ENCODE measurements at regions not wholly inside any gene's neighbourhood (a gene's known extent, or its start where the extent isn't known, plus 50 kb on each side); places are given as distances from the start of the nearest gene placed in this dataset.
A peak's percentile ranks its signal among the peaks of the same experiment; 100 is the strongest.
"Not testable (repeated sequence)": the region's sequence is repeated elsewhere in the genome, so short reads cannot be mapped to it uniquely, and the experiment has no call there.

DNA sequence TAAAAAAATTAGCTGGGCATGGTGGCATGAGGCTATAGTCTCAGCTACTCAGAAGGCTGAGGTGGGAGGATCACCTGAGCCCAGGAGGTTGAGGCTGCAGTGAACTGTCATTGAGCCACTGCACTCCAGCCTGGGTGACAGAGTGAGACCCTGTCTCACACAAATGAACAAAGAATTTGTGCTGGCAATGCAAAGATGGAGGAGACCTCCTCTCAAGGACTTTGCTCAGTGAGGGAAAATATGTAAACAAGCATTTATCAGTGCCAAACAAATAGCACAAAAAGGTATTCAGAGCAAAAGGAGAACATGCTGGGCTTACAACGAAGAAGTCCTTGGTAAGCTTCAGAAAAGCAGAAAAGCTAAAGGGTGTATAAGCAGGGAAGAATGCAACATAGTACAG, 113.1 kb upstream of the UMPS start:
- DNase-seq = no peak

- DNase-seq = no peak
Measured at GRCh38 chr3:124619887-124620599, 110.2 kb upstream of the UMPS start.

GRCh38 chr3:124620600-124621063, 109.6 kb upstream of the UMPS start:
- peak; percentile 59 for DNase-seq

DNA sequence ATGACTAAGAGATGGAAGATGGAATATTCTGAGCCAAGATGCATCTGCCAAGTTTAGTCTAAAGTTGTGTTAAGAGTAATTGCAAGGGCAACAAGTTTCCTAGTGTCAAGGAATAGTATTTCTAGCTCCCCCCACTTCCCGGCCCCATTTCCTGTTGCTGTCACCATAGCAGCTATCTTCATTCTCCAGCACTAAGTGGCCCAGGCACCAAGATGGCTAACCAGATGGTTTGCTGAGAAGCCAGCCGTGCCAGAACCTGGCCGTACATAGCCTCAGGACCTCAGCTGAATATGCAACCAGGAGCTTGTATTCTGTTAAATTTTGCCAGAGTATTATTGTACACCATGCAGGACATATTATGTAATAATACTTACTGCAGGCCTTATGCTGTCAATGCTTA, 108.8 kb upstream of the UMPS start:
- no peak for DNase-seq

- no peak for DNase-seq
Measured at GRCh38 chr3:124625074-124625473, 105.2 kb upstream of the UMPS start.

DNA sequence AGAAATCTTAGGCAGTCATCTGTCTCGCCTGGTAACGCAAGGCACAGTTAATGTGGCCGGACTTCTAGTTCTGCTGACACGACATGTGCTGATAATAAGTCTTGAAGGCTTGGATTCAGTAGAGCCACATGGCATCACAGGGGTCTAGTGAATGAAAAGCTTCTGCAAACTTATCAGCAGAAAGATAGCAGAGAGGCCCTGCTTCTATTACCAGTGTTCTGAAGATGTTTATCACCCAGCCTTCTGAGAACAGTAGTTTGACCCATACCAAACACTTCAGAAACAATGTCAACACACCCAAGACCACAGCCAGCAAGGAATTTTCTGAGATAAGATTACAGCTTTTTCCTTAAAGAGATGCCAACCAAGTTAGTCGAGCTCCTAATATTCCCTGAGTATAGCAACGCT, 102.7 kb upstream of the UMPS start:
- DNase-seq = no peak

- DNase-seq = no peak
Measured at GRCh38 chr3:124628863-124629262, 101.4 kb upstream of the UMPS start.

DNA sequence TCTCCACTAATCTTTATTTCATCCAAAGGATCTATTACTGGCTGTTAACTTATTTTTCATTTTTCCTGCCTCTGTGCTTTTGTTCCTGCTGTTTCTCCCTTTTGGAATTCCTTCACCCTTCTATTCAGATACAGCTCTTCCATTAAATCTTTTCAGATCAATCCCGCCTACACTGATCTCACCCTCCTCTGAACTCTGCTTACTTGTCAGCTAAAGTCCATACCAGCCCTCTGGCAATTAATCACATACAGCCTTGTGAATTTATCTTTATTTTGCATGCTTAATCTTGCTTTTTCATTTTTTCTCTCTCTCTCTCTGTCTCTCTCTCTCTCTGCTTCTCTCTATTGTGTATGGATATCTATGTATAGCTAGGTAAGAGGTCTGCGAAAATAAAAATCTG, 100.8 kb upstream of the UMPS start:
- DNase-seq = no peak

- no peak for DNase-seq
Measured at GRCh38 chr3:124630960-124631359, 99.3 kb upstream of the UMPS start.

DNA sequence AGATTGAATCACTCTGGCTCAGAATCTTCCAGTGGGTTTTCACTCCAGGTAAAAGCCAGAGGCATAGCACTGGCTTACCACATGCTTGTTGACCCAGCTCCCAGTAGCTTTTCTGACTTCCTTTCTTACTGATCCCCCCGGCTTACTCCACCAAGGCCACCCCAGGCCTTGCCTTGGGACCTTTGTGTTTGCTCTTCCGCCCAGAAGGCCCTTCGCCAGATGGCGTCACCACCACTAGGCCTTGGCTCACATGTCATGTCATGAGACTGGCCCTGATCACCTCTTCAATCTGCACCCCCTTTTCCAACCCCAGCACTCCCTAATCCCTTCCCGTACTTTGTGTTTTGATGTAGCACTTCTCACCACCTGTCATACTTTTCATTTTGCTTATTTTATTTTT, 98.5 kb upstream of the UMPS start:
- no peak for DNase-seq

DNA sequence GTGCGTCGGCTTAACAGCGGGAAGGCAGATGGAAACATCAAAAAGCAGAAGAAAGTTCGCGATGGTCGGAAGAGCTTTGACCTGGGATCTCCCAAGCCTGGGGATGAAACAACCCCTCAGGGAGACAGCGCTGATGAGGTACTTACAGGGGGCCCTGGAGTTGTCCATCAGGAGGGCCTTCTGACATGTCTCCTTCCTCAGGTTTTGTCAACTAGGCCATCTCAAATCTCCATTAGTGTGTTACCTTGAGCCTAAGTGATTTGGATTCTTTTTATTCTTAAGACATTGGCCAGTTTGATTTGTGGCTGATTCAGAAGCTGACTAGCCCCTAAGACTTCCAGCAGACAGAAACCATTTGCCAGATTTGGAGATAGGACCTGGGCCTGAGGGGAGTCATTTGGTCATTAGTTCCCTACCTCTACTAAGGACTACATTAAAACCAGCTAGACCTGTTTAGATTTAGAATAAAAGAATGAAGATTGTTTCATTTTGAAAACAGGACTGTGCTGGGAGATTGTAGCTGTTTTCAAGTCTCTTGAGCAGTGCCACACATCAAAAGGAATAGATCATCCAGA, 97.6 kb upstream of the UMPS start:
- no peak for DNase-seq

DNA sequence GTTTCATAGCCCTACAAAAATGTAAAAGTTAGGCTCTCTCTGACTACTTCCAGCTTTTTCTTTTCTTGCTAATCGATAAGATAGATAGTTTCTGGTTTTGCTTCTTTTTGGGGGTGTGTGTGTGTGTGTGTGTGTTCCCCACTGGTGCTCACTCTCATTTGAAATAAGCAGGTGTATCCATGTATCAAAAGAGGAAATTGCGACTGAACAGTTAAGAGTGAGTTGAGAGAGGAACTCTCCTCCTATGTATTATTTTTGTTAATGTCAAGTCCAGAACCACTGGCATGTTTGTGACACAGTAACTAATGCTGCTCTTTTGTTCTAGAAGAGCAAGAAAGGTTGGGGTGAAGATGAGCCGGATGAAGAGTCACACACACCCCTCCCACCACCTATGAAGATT, 96.7 kb upstream of the UMPS start:
- DNase-seq = no peak

DNA sequence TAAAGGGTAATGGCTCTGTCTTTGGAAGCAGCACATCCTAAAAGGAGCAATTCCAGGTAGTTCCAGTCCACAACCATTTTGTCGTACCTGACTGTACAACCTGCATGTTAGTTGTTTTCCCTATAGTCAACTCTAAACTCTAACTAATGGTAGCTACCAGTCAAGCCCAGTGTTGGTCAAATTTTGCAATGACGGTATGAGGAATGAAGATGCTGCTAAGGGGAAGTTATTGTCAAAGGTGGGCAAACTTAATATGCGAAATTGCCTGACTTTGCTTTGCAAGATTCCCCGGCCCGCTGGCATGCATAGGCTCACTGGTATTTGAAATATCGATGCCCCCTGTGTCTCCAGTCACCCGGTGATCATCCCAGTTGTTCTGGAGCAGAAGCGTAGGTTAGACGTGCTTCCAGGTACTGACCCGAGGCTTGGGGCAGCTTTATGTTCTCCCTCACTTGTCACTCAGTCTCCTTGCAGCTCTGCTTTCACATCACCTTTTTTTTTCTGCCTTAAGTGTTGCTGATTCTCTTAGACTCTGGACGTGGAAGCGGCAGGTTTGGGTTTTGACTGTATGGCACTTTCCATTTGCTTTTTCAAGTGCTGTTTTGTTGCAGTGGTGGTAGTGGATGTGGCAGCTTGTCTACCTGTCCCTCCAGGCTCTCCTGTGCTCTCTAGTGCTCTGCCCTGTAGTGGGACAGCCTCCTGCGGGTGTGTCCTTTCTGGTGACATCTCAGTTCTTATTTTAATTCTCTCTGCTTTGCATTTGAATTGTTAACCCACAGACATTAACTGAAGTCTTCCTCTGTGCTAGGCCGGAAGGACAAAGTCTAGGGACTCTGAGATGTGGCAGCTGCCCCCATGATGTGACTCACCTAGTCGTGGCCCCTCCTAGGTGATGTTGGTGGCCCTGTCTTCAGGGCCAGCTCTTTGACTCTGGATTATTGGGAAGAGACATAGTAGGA, 95.8 kb upstream of the UMPS start:
- no peak for DNase-seq

GRCh38 chr3:124635169-124635539, 95.1 kb upstream of the UMPS start:
- no peak for DNase-seq

- no peak for DNase-seq
Measured at GRCh38 chr3:124636101-124636862, 94.0 kb upstream of the UMPS start.

GRCh38 chr3:124636863-124637296, 93.4 kb upstream of the UMPS start:
- DNase-seq = no peak

GRCh38 chr3:124639406-124640237, 90.6 kb upstream of the UMPS start:
- DNase-seq = no peak

- no peak for DNase-seq
Measured at GRCh38 chr3:124640635-124641306, 89.5 kb upstream of the UMPS start.

DNA sequence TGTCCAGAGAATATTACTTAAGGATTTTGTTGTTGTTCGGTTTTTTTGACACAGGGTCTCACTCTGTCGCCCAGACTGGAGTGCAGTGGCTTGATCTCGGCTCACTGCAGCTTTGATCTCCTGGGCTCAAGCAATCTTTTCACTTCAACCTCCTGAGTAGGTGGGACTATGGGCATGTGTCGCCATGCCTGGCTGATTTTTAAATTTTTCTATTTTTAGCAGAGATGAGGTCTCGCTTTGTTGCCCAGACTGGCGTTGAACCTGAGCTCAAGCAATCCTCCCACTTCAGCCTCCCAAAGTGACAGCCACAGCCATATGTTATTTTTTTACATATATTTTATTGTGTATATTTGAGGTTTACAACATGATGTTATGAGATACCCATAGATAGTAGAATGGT, 86.8 kb upstream of the UMPS start:
- DNase-seq = no peak

DNA sequence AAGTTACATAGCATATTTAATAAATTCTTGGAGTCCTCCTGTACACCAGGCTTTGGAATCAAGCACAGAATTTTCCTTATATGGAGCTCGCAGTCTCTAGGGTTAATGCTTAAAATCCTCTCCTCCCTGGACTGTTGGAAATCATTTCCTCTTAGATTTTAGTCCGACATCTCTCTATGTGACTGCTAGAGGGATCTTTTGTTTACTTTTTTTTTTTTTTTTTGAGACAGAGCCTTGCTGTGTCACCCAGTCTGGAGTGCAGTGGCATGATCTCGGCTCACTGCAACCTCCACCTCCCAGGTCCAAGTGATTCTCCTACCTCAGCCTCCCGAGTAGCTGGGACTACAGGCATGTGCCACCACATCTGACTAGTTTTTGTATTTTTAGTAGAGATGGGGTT, 84.1 kb upstream of the UMPS start:
- DNase-seq = not testable (repeated sequence)

- no peak for DNase-seq
Measured at GRCh38 chr3:124648551-124648950, 81.7 kb upstream of the UMPS start.
